K562 (cell line): ENCODE measurements at regions not wholly inside any gene's neighbourhood (a gene's known extent, or its start where the extent isn't known, plus 50 kb on each side); places are given as distances from the start of the nearest gene placed in this dataset.
"Not testable (repeated sequence)": the region's sequence is repeated elsewhere in the genome, so short reads cannot be mapped to it uniquely, and the experiment has no call there.

Experiments
- CTBP1 ChIP-seq: fragments of 450-650 bp; IDR thresholded peaks from 2 replicates; pipeline ENCODE4 v1.6.1; 2016; ENCODE audit warnings: borderline replicate concordance
- HLTF ChIP-seq: fragments of 450-650 bp; IDR thresholded peaks from 2 replicates; pipeline ENCODE4 v1.6.1; 2016
- PCBP2 ChIP-seq: fragments of 200-400 bp; formaldehyde crosslinking; IDR thresholded peaks from 2 replicates; pipeline ENCODE4 v1.6.1; 2018; ENCODE audit warnings: low read length, low read depth, mild to moderate bottlenecking, moderate library complexity; ENCODE audit not compliant: poor library complexity, severe bottlenecking
- POLR2A ChIP-seq: fragments of 450-650 bp; conservative IDR thresholded peaks from 2 replicates; pipeline ENCODE4 v1.6.1; 2016
- SMC3 ChIP-seq: conservative IDR thresholded peaks from 2 replicates; pipeline ENCODE4 v1.6.1; 2011; ENCODE audit warnings: low read depth, low read length, improper control_type of control experiment; ENCODE audit not compliant: insufficient read depth
- TBL1XR1 ChIP-seq, 2 experiments: IDR thresholded peaks; 2 replicates each; pipeline ENCODE4 v1.6.1; 2012; ENCODE audit warnings: improper control_type of control experiment in 2 of 2, low read length in 2 of 2, mild to moderate bottlenecking in 1 of 2
- TEAD4 ChIP-seq, 2 experiments: sonication (generic) in 1 of 2; formaldehyde crosslinking in 1 of 2; IDR thresholded peaks; 2 replicates each; pipeline versions ENCODE4 v1.6.1 to v1.8.0; 2012 to 2022; ENCODE audit warnings: borderline replicate concordance in 1 of 2, inconsistent platforms in 1 of 2, low read length in 1 of 2, mild to moderate bottlenecking in 1 of 2, missing genetic modification reagents in 1 of 2
- ZNF239 ChIP-seq: fragments of 250-450 bp; sonication (Bioruptor Pico); IDR thresholded peaks from 2 replicates; pipeline ENCODE4 v1.4.0; 2020; ENCODE audit warnings: mild to moderate bottlenecking

DNA sequence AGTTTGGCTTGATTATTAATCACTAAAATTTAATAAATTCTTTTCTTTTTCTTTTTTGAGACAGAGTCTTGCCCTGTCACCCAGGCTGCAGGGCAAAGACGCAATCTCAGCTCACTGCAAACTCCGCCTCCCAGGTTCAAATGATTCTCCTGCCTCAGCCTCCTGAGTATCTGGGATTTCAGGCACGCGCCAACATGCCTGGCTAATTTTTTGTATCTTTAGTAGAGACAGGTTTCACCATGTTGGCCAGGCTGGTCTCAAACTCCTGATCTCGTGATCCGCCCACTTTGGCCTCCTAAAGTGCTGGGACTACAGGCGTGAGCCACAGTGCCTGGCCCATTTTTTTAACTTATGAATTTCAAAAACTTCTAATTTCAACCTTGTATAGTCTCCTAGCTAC is 215.6 kb upstream of the RBBP8 start:
- not testable (repeated sequence) for TF ChIP-seq TEAD4 (IDR thresholded peaks at IDR 0.05; ENCODE audit: low read length); TEAD4 (CRISPR knock-in tag; IDR thresholded peaks at IDR 0.05; ENCODE audit: borderline replicate concordance); HLTF; ZNF239 (CRISPR knock-in tag); POLR2A; TBL1XR1 (IDR thresholded peaks at IDR 0.05; ENCODE audit: low read length in 2 of 2); CTBP1; SMC3; PCBP2
